DOHH2 (cell line): ENCODE measurements at regions not wholly inside any gene's neighbourhood (a gene's known extent, or its start where the extent isn't known, plus 50 kb on each side); places are given as distances from the start of the nearest gene placed in this dataset.

Experiments
- H3F3A ChIP-seq: fragments of 200-600 bp; sonication (generic), shearing (Covaris generic); 2 replicates; pipeline ENCODE4 v1.6.0; 2016; ENCODE audit warnings: antibody characterized with exemption, mild to moderate bottlenecking; ENCODE audit not compliant: control insufficient read depth, insufficient read depth
- H3K27ac ChIP-seq: fragments of 200-600 bp; sonication (generic); 2 replicates; pipeline ENCODE4 v1.5.1; 2014; ENCODE audit warnings: low read depth, mild to moderate bottlenecking, low read length, moderate library complexity
- H3K27me3 ChIP-seq: fragments of 200-600 bp; sonication (generic); 2 replicates; pipeline ENCODE4 v1.6.1; 2014; ENCODE audit warnings: mild to moderate bottlenecking, low read length, mixed read lengths; ENCODE audit not compliant: control insufficient read depth
- H3K36me3 ChIP-seq: fragments of 200-600 bp; sonication (generic); 2 replicates; pipeline ENCODE4 v1.6.1; 2014; ENCODE audit warnings: mild to moderate bottlenecking, low read length, moderate library complexity, mixed read lengths; ENCODE audit not compliant: control insufficient read depth
- H3K4me1 ChIP-seq: fragments of 200-600 bp; sonication (generic); 2 replicates; pipeline ENCODE4 v1.6.1; 2014; ENCODE audit warnings: mild to moderate bottlenecking, low read length, mixed read lengths; ENCODE audit not compliant: control insufficient read depth
- H3K4me2 ChIP-seq: fragments of 200-600 bp; sonication (generic); 2 replicates; pipeline ENCODE4 v1.6.0; 2014; ENCODE audit warnings: mild to moderate bottlenecking, low read length, moderate library complexity
- H3K4me3 ChIP-seq: fragments of 200-600 bp; sonication (generic); 2 replicates; pipeline ENCODE4 v1.5.1; 2014; ENCODE audit warnings: mild to moderate bottlenecking, low read length, mixed read lengths
- H3K79me2 ChIP-seq: fragments of 200-600 bp; sonication (generic); 2 replicates; pipeline ENCODE4 v1.6.1; 2014; ENCODE audit warnings: mild to moderate bottlenecking, low read length, mixed read lengths; ENCODE audit not compliant: control insufficient read depth
- H3K9me2 ChIP-seq: fragments of 200-600 bp; sonication (generic); replicated peaks from 2 replicates; pipeline ENCODE4 v1.6.1; 2014; ENCODE audit warnings: mild to moderate bottlenecking, low read length, mixed read lengths; ENCODE audit not compliant: control insufficient read depth
- H3K9me3 ChIP-seq: fragments of 200-600 bp; sonication (generic); 2 replicates; pipeline ENCODE4 v1.6.1; 2014; ENCODE audit warnings: antibody characterized with exemption, low read length, mixed read lengths; ENCODE audit not compliant: control insufficient read depth, insufficient read depth
- H4K20me1 ChIP-seq: fragments of 200-600 bp; sonication (generic); 2 replicates; pipeline ENCODE4 v1.6.0; 2014; ENCODE audit warnings: low read depth, mild to moderate bottlenecking, antibody characterized with exemption, low read length, moderate library complexity; ENCODE audit not compliant: control insufficient read depth, insufficient read depth
- EZH2phosphoT487 ChIP-seq: fragments of 200-600 bp; sonication (generic); IDR thresholded peaks from 2 replicates; pipeline ENCODE4 v1.6.1; 2017; ENCODE audit warnings: borderline replicate concordance, mild to moderate bottlenecking, antibody characterized with exemption, low read length, moderate library complexity, mixed read lengths
- TF ChIP-seq, protein P1 (sequence below): fragments of 200-600 bp; sonication (generic); IDR thresholded peaks from one replicate; pipeline ENCODE4 v1.5.1; 2014; ENCODE audit warnings: antibody characterized with exemption, mild to moderate bottlenecking, low read depth, low read length; ENCODE audit not compliant: poor library complexity, severe bottlenecking

- no peak overlapping the region for H3K4me2 ChIP-seq
- H3K9me3 ChIP-seq: no peaks in the 10 kb centered on the region
- H3K27me3 ChIP-seq: no peaks in the 10 kb centered on the region
- no peaks in the 10 kb centered on the region for H3K79me2 ChIP-seq
- no peaks in the 10 kb centered on the region for H3K4me1 ChIP-seq
- TF ChIP-seq, protein P1, sequence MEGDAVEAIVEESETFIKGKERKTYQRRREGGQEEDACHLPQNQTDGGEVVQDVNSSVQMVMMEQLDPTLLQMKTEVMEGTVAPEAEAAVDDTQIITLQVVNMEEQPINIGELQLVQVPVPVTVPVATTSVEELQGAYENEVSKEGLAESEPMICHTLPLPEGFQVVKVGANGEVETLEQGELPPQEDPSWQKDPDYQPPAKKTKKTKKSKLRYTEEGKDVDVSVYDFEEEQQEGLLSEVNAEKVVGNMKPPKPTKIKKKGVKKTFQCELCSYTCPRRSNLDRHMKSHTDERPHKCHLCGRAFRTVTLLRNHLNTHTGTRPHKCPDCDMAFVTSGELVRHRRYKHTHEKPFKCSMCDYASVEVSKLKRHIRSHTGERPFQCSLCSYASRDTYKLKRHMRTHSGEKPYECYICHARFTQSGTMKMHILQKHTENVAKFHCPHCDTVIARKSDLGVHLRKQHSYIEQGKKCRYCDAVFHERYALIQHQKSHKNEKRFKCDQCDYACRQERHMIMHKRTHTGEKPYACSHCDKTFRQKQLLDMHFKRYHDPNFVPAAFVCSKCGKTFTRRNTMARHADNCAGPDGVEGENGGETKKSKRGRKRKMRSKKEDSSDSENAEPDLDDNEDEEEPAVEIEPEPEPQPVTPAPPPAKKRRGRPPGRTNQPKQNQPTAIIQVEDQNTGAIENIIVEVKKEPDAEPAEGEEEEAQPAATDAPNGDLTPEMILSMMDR: no peak
- TF ChIP-seq EZH2phosphoT487: no peak
- no peaks in the 10 kb centered on the region for H4K20me1 ChIP-seq
- no peaks in the 10 kb centered on the region for H3K36me3 ChIP-seq
- no peak overlapping the region for H3K4me3 ChIP-seq
- H3F3A ChIP-seq: no peaks in the 10 kb centered on the region
- H3K9me2 ChIP-seq: no peaks in the 10 kb centered on the region
- no peak overlapping the region for H3K27ac ChIP-seq
Measured at GRCh38 chr7:94324380-94325121, 70.1 kb upstream of the COL1A2 start.

- H3K27ac ChIP-seq: no peak overlapping the region
- no peak overlapping the region for H3K4me3 ChIP-seq
- H3K4me1 ChIP-seq: no peaks in the 10 kb centered on the region
- H3K4me2 ChIP-seq: no peak overlapping the region
- no peaks in the 10 kb centered on the region for H3F3A ChIP-seq
- H3K9me3 ChIP-seq: no peaks in the 10 kb centered on the region
- no peaks in the 10 kb centered on the region for H3K9me2 ChIP-seq
- TF ChIP-seq, protein P1: no peak
- TF ChIP-seq EZH2phosphoT487: no peak
- no peaks in the 10 kb centered on the region for H3K27me3 ChIP-seq
- H3K36me3 ChIP-seq: no peaks in the 10 kb centered on the region
- H4K20me1 ChIP-seq: no peaks in the 10 kb centered on the region
- no peaks in the 10 kb centered on the region for H3K79me2 ChIP-seq
Measured at GRCh38 chr7:94325122-94325475, 69.6 kb upstream of the COL1A2 start.

DNA sequence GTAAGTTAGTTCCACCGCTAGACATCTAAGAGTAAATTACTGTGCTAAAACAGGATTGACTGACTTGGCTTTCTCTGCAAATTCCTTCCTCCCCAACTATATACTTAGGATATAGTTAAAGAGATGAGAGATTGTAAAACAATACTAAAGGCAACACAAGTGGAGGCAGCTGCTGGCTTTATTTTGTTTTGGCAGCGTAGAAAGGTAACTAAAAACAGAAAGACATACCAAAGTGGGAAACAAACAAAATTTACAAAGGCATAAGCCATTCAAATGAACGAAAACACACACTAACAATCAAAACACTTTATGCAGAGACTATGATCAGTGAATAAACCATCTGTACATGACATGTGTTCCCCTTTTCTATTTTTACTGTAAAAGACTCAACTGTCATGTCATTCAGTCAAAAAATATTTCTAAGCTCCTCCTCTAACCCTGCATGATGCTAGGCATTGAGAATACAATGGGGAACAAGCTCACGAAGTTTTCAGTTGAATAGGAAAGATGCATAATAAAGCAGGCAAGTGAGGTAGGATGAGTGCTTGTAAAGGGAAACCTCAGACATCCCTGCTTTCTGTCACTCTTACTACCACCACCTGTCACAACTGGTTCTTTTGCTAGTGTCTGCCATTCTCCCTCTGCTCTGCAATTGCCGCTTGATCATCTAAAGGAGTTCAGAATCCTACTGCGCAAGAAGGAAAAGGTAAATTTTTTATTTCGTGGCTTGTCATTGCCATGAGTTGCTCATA, 64.2 kb upstream of the COL1A2 start:
- no peaks in the 10 kb centered on the region for H3K27me3 ChIP-seq
- H3K27ac ChIP-seq: no peak overlapping the region
- H3K79me2 ChIP-seq: no peaks in the 10 kb centered on the region
- no peaks in the 10 kb centered on the region for H3K36me3 ChIP-seq
- H4K20me1 ChIP-seq: no peaks in the 10 kb centered on the region
- no peak overlapping the region for H3K4me2 ChIP-seq
- no peak for TF ChIP-seq EZH2phosphoT487
- TF ChIP-seq, protein P1: no peak
- H3K4me3 ChIP-seq: no peak overlapping the region
- H3K9me2 ChIP-seq: no peaks in the 10 kb centered on the region
- H3K9me3 ChIP-seq: no peaks in the 10 kb centered on the region
- H3F3A ChIP-seq: no peaks in the 10 kb centered on the region
- no peaks in the 10 kb centered on the region for H3K4me1 ChIP-seq
